ENCODE measurements at regions not wholly inside any gene's neighbourhood (a gene's known extent, or its start where the extent isn't known, plus 50 kb on each side); places are given as distances from the start of the nearest gene placed in this dataset.

- intact Hi-C loops (cut with micrococcal nuclease; ENCODE audit: unreplicated experiment): no loop called here
- Histone ChIP-seq H3K4me1 (replicated peaks; ENCODE audit: insufficient read depth) (no peaks in the 10 kb centered on the region), H3K36me3 (ENCODE audit: low read depth) (no peaks in the 10 kb centered on the region), H3K27ac (no peak overlapping the region), H3K79me2 (ENCODE audit: low read depth) (no peaks in the 10 kb centered on the region), H3F3A (ENCODE audit: insufficient read depth, low read depth) (no peaks in the 10 kb centered on the region), H2AFZ (no peak overlapping the region), H3K4me3 (no peak overlapping the region), H3K9me3 (ENCODE audit: insufficient read depth, low read depth) (no peaks in the 10 kb centered on the region), H4K20me1 (ENCODE audit: insufficient read depth) (no peaks in the 10 kb centered on the region), H3K27me3 (ENCODE audit: insufficient read depth, low read depth) (no peaks in the 10 kb centered on the region), H3K4me2 (no peak overlapping the region), H3K9me2 (ENCODE audit: insufficient read depth) (no peaks in the 10 kb centered on the region)
- DNase-seq: no peak
- BruUV-seq (replicated peaks): no TSS peak
- CTCF ChIA-PET: no interaction called here
- no peak for TF ChIP-seq EZH2 (IDR thresholded peaks at IDR 0.05; ENCODE audit: low read depth)
- TF ChIP-seq CTCF (conservative IDR thresholded peaks at IDR 0.05): no peak
- POLR2A ChIA-PET (ENCODE audit: unreplicated experiment): no interaction called here
Observed at GRCh38 chr18:33517950-33518349, 60.1 kb upstream of the ASXL3 start.

- TF ChIP-seq EZH2 (IDR thresholded peaks at IDR 0.05; ENCODE audit: low read depth) (no peak), CTCF (conservative IDR thresholded peaks at IDR 0.05) (no peak)
- ChIA-PET POLR2A (ENCODE audit: unreplicated experiment) (no interaction called here), CTCF (no interaction called here)
- H3K27me3 ChIP-seq (ENCODE audit: insufficient read depth, low read depth): no peaks in the 10 kb centered on the region
- intact Hi-C loops (cut with micrococcal nuclease; ENCODE audit: unreplicated experiment): no loop called here
- no peaks in the 10 kb centered on the region for H4K20me1 ChIP-seq (ENCODE audit: insufficient read depth)
- no peak overlapping the region for H2AFZ ChIP-seq
- H3K4me2 ChIP-seq: no peak overlapping the region
- H3K4me1 ChIP-seq (replicated peaks; ENCODE audit: insufficient read depth): no peaks in the 10 kb centered on the region
- H3K4me3 ChIP-seq: no peak overlapping the region
- no peaks in the 10 kb centered on the region for H3K36me3 ChIP-seq (ENCODE audit: low read depth)
- no peaks in the 10 kb centered on the region for H3K9me2 ChIP-seq (ENCODE audit: insufficient read depth)
- H3K27ac ChIP-seq: no peak overlapping the region
- no peaks in the 10 kb centered on the region for H3K9me3 ChIP-seq (ENCODE audit: insufficient read depth, low read depth)
- no peak for DNase-seq
- no TSS peak for BruUV-seq (replicated peaks)
- no peaks in the 10 kb centered on the region for H3F3A ChIP-seq (ENCODE audit: insufficient read depth, low read depth)
- H3K79me2 ChIP-seq (ENCODE audit: low read depth): no peaks in the 10 kb centered on the region
Observed at GRCh38 chr18:33513027-33513426, 65.0 kb upstream of the ASXL3 start.

GRCh38 chr18:33507019-33507418 is 66.5 kb upstream of the CCDC178 start:
- intact Hi-C loops (cut with micrococcal nuclease; ENCODE audit: unreplicated experiment): no loop called here
- TF ChIP-seq CTCF (conservative IDR thresholded peaks at IDR 0.05) (no peak), EZH2 (IDR thresholded peaks at IDR 0.05; ENCODE audit: low read depth) (no peak)
- no peaks in the 10 kb centered on the region for H3K27me3 ChIP-seq (ENCODE audit: insufficient read depth, low read depth)
- no TSS peak for BruUV-seq (replicated peaks)
- no peaks in the 10 kb centered on the region for H3K9me3 ChIP-seq (ENCODE audit: insufficient read depth, low read depth)
- no peaks in the 10 kb centered on the region for H3K4me1 ChIP-seq (replicated peaks; ENCODE audit: insufficient read depth)
- H4K20me1 ChIP-seq (ENCODE audit: insufficient read depth): no peaks in the 10 kb centered on the region
- H3K9me2 ChIP-seq (ENCODE audit: insufficient read depth): no peaks in the 10 kb centered on the region
- no peaks in the 10 kb centered on the region for H3K79me2 ChIP-seq (ENCODE audit: low read depth)
- no peaks in the 10 kb centered on the region for H3K36me3 ChIP-seq (ENCODE audit: low read depth)
- CTCF ChIA-PET: no interaction called here
- H3K4me2 ChIP-seq: no peak overlapping the region
- POLR2A ChIA-PET (ENCODE audit: unreplicated experiment): no interaction called here
- no peak overlapping the region for H3K27ac ChIP-seq
- no peak overlapping the region for H3K4me3 ChIP-seq
- H3F3A ChIP-seq (ENCODE audit: insufficient read depth, low read depth): no peaks in the 10 kb centered on the region
- no peak overlapping the region for H2AFZ ChIP-seq
- no peak for DNase-seq

All from PC-9 (cell line).